ENCODE measurements at regions not wholly inside any gene's neighbourhood (a gene's known extent, or its start where the extent isn't known, plus 50 kb on each side); places are given as distances from the start of the nearest gene placed in this dataset.
A peak's percentile ranks its signal among the peaks of the same experiment; 100 is the strongest.

DNA sequence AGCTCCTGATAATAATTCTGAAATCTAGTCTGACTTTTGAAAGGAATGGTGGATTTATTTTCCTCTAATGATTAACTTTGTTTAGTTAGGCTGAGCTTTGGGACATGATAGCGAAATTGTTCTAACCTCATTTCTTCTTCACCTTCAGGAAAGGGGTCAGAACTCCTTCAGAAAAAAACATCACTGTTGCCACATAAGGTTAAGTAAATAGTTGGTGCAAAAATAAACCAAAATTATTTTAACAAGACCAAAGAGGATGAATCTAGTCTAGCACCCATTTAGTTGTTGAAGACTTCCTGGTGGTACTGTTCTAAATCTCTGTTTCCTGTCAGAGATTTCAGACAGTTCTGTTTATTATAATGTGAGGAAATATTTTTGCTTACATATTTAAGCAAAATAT is 379.8 kb downstream of the UTRN start:
- Histone ChIP-seq H3K4me1 (ENCODE audit: control insufficient read depth in 2 of 2, insufficient read depth in 2 of 2, low read length in 2 of 2) (peaks cover 29 to 32% of the 10 kb centered on the region in 2 donors), H4K20me1 (ENCODE audit: control insufficient read depth, insufficient read depth, low read length, poor library complexity, severe bottlenecking) (peaks cover 42% of the 10 kb centered on the region), H3K27me3 (replicated peaks in 1 of 4; ENCODE audit: control extremely low read depth in 1 of 4, control insufficient read depth in 3 of 4, insufficient read depth in 4 of 4, low read length in 3 of 4) (no peaks in the 10 kb centered on the region), H3K4me2 (replicated peaks; ENCODE audit: low read depth, low read length, poor library complexity, severe bottlenecking) (no peak overlapping the region), H3K79me2 (ENCODE audit: control insufficient read depth, insufficient read depth, low read length) (peaks cover 85% of the 10 kb centered on the region), H3K27ac (ENCODE audit: low read length in 2 of 2) (no peak overlapping the region), H3K9ac (ENCODE audit: low read length) (no peak overlapping the region), H2AFZ (ENCODE audit: insufficient read depth, low read depth, low read length, poor library complexity, severe bottlenecking) (no peak overlapping the region), H3K36me3 (replicated peaks in 1 of 2; ENCODE audit: control extremely low read depth in 1 of 2, control insufficient read depth in 1 of 2, extremely low read depth in 1 of 2, insufficient read depth in 2 of 2, low read length in 1 of 2) (peaks cover 0 to 4% of the 10 kb centered on the region in 2 experiments), H3K9me3 (ENCODE audit: control extremely low read depth in 1 of 3, control insufficient read depth in 2 of 3, insufficient read depth in 1 of 3, low read length in 2 of 3) (peaks cover 0 to 5% (median 0%) of the 10 kb centered on the region in 3 donors), H3K4me3 (ENCODE audit: control extremely low read depth in 1 of 5, extremely low read depth in 1 of 5, insufficient read depth in 1 of 5, low read depth in 2 of 5, low read length in 4 of 5) (no peak overlapping the region)
- POLR2A ChIA-PET: no interaction called here
- no peak overlapping the region for H3K4me3 Mint-ChIP-seq
- CTCF ChIA-PET: interaction anchor here (0.6 to 1.2 kb wide), 2 partner anchors 14 to 388 kb away, joined by 3 read pairs; no protein-coding TSS in a partner anchor
- ATAC-seq (ENCODE audit: low read depth) (no peak), DNase-seq (no peak)
- no peak overlapping the region for H3K27ac Mint-ChIP-seq
- TF ChIP-seq CTCF (IDR thresholded peaks at IDR 0.05): no peak
- no peak for TF ChIP-seq EZH2 (IDR thresholded peaks at IDR 0.05; ENCODE audit: borderline replicate concordance, insufficient read depth, low read depth, low read length, poor library complexity, severe bottlenecking)
- WGBS (ENCODE audit: insufficient coverage): no CpG with 5 or more reads among the region's 1 CpG
- H3K9me3 Mint-ChIP-seq (ENCODE audit: insufficient read depth): no peaks in the 10 kb centered on the region
- no peaks in the 10 kb centered on the region for H3K27me3 Mint-ChIP-seq
- H3K4me1 Mint-ChIP-seq: peaks cover 61% of the 10 kb centered on the region
- intact Hi-C loops (cut with micrococcal nuclease): no loop called here

DNA sequence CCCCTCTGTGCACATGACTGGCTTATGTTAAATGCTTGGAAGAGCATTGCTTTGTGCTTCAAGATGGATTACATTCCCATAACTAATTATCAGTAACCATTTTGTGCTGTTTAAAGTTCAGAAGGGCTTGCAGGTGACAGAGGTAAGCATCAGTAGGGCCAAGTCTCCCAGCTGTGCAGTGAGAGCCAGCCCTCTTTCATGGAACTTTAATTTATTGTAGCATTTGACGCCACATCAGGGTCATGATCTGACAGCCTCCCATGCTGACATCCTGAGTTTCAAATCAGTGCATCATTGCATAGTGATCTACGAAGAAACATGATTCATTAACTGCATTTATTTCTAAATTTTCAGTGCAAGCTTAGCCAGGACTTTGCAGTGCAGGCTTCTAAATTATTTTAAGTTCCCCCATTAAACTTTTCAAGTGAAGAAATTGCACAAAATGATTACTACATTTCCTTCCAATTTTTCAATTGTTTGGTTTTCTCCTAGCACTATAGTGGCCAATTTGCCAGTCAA is 380.9 kb downstream of the UTRN start:
- no peaks in the 10 kb centered on the region for H3K27me3 Mint-ChIP-seq
- H3K9me3 ChIP-seq (ENCODE audit: control extremely low read depth in 1 of 3, control insufficient read depth in 2 of 3, insufficient read depth in 1 of 3, low read length in 2 of 3): peaks cover 0 to 13% (median 1%) of the 10 kb centered on the region in 3 donors
- H3K4me1 Mint-ChIP-seq: peaks cover 57% of the 10 kb centered on the region
- CTCF ChIA-PET: interaction anchor here (1.2 kb wide), 1 partner anchor 13 kb away, joined by 3 read pairs; no protein-coding TSS in a partner anchor
- peak overlapping the region in 1 of 2 donors; percentile 45 for H3K27ac ChIP-seq (ENCODE audit: low read length in 2 of 2)
- intact Hi-C loops (cut with micrococcal nuclease): no loop called here
- ATAC-seq (ENCODE audit: low read depth): no peak
- peaks cover 44% of the 10 kb centered on the region for H4K20me1 ChIP-seq (ENCODE audit: control insufficient read depth, insufficient read depth, low read length, poor library complexity, severe bottlenecking)
- H3K36me3 ChIP-seq (replicated peaks in 1 of 2; ENCODE audit: control extremely low read depth in 1 of 2, control insufficient read depth in 1 of 2, extremely low read depth in 1 of 2, insufficient read depth in 2 of 2, low read length in 1 of 2): peaks cover 0 to 4% of the 10 kb centered on the region in 2 experiments
- no peak overlapping the region for H2AFZ ChIP-seq (ENCODE audit: insufficient read depth, low read depth, low read length, poor library complexity, severe bottlenecking)
- H3K27ac Mint-ChIP-seq: no peak overlapping the region
- H3K4me1 ChIP-seq (ENCODE audit: control insufficient read depth in 2 of 2, insufficient read depth in 2 of 2, low read length in 2 of 2): peaks cover 27 to 29% of the 10 kb centered on the region in 2 donors
- 92% methylated on average over 2 of the region's 2 CpGs for WGBS (ENCODE audit: insufficient coverage)
- no peak overlapping the region for H3K4me2 ChIP-seq (replicated peaks; ENCODE audit: low read depth, low read length, poor library complexity, severe bottlenecking)
- peaks cover 6% of the 10 kb centered on the region for H3K9me3 Mint-ChIP-seq (ENCODE audit: insufficient read depth)
- no peak overlapping the region for H3K9ac ChIP-seq (ENCODE audit: low read length)
- no peaks in the 10 kb centered on the region for H3K27me3 ChIP-seq (replicated peaks in 1 of 4; ENCODE audit: control extremely low read depth in 1 of 4, control insufficient read depth in 3 of 4, insufficient read depth in 4 of 4, low read length in 3 of 4)
- POLR2A ChIA-PET: no interaction called here
- peaks cover 85% of the 10 kb centered on the region for H3K79me2 ChIP-seq (ENCODE audit: control insufficient read depth, insufficient read depth, low read length)
- TF ChIP-seq CTCF (IDR thresholded peaks at IDR 0.05): no peak
- H3K4me3 Mint-ChIP-seq: no peak overlapping the region
- no peak for DNase-seq
- no peak overlapping the region for H3K4me3 ChIP-seq (ENCODE audit: control extremely low read depth in 1 of 5, extremely low read depth in 1 of 5, insufficient read depth in 1 of 5, low read depth in 2 of 5, low read length in 4 of 5)
